ENCODE measurements at regions not wholly inside any gene's neighbourhood (a gene's known extent, or its start where the extent isn't known, plus 50 kb on each side); places are given as distances from the start of the nearest gene placed in this dataset.

DNA sequence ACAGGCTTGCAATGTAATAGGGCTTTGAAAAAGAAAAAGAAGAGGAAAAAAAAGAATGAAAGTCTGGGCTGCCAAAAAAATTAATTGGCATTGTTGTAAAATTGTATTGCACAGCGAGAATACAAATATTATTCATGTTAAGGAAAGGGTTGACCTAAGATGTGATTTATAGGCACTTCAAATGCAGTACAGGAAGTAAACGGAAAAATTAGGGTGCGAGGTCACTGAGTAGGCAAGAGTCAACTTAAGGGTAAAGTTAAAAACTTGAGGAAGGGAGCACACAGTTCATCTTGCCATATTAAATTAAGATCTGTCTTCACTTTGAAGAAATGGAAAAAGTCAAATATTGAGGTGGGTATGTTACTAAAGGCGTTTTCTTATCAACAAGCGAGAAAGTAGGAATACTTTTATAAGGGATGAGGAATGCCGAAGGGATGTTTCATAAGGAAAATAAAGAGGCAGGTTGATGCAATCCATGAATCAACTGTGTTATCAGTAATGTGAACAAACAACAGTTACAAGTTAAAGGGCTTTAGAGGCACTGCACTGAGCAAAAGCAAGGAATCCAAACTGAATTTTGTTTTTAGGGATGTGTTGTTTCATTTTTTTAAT, 123.0 kb downstream of the WT1 start:
- TF ChIP-seq GATAD2A (IDR thresholded peaks at IDR 0.05): no peak
- TF ChIP-seq, protein P1, sequence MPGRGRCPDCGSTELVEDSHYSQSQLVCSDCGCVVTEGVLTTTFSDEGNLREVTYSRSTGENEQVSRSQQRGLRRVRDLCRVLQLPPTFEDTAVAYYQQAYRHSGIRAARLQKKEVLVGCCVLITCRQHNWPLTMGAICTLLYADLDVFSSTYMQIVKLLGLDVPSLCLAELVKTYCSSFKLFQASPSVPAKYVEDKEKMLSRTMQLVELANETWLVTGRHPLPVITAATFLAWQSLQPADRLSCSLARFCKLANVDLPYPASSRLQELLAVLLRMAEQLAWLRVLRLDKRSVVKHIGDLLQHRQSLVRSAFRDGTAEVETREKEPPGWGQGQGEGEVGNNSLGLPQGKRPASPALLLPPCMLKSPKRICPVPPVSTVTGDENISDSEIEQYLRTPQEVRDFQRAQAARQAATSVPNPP (IDR thresholded peaks at IDR 0.05; ENCODE audit: borderline replicate concordance, insufficient read depth, insufficient read length): no peak
- no peak for TF ChIP-seq SP1 (CRISPR knock-in tag; IDR thresholded peaks at IDR 0.05)
- no peak for TF ChIP-seq TGIF2 (CRISPR knock-in tag; IDR thresholded peaks at IDR 0.05)
- TF ChIP-seq, protein P2, sequence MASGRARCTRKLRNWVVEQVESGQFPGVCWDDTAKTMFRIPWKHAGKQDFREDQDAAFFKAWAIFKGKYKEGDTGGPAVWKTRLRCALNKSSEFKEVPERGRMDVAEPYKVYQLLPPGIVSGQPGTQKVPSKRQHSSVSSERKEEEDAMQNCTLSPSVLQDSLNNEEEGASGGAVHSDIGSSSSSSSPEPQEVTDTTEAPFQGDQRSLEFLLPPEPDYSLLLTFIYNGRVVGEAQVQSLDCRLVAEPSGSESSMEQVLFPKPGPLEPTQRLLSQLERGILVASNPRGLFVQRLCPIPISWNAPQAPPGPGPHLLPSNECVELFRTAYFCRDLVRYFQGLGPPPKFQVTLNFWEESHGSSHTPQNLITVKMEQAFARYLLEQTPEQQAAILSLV (tag; IDR thresholded peaks at IDR 0.05): no peak
- TF ChIP-seq, protein P3, sequence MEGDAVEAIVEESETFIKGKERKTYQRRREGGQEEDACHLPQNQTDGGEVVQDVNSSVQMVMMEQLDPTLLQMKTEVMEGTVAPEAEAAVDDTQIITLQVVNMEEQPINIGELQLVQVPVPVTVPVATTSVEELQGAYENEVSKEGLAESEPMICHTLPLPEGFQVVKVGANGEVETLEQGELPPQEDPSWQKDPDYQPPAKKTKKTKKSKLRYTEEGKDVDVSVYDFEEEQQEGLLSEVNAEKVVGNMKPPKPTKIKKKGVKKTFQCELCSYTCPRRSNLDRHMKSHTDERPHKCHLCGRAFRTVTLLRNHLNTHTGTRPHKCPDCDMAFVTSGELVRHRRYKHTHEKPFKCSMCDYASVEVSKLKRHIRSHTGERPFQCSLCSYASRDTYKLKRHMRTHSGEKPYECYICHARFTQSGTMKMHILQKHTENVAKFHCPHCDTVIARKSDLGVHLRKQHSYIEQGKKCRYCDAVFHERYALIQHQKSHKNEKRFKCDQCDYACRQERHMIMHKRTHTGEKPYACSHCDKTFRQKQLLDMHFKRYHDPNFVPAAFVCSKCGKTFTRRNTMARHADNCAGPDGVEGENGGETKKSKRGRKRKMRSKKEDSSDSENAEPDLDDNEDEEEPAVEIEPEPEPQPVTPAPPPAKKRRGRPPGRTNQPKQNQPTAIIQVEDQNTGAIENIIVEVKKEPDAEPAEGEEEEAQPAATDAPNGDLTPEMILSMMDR (IDR thresholded peaks at IDR 0.05 in 2 of 3, conservative IDR thresholded peaks at IDR 0.05 in 1 of 3; ENCODE audit: insufficient read depth in 2 of 3, low read depth in 1 of 3, low read length in 3 of 3): no peak
- no peak for TF ChIP-seq FOXA3 (CRISPR knock-in tag; conservative IDR thresholded peaks at IDR 0.05 in 1 of 2, IDR thresholded peaks at IDR 0.05 in 1 of 2)
- TF ChIP-seq, protein P4, sequence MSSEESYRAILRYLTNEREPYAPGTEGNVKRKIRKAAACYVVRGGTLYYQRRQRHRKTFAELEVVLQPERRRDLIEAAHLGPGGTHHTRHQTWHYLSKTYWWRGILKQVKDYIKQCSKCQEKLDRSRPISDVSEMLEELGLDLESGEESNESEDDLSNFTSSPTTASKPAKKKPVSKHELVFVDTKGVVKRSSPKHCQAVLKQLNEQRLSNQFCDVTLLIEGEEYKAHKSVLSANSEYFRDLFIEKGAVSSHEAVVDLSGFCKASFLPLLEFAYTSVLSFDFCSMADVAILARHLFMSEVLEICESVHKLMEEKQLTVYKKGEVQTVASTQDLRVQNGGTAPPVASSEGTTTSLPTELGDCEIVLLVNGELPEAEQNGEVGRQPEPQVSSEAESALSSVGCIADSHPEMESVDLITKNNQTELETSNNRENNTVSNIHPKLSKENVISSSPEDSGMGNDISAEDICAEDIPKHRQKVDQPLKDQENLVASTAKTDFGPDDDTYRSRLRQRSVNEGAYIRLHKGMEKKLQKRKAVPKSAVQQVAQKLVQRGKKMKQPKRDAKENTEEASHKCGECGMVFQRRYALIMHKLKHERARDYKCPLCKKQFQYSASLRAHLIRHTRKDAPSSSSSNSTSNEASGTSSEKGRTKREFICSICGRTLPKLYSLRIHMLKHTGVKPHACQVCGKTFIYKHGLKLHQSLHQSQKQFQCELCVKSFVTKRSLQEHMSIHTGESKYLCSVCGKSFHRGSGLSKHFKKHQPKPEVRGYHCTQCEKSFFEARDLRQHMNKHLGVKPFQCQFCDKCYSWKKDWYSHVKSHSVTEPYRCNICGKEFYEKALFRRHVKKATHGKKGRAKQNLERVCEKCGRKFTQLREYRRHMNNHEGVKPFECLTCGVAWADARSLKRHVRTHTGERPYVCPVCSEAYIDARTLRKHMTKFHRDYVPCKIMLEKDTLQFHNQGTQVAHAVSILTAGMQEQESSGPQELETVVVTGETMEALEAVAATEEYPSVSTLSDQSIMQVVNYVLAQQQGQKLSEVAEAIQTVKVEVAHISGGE (CRISPR knock-in tag; IDR thresholded peaks at IDR 0.05): no peak
- TF ChIP-seq POLR2A (conservative IDR thresholded peaks at IDR 0.05): no peak
- TF ChIP-seq RAD21 (CRISPR knock-in tag; conservative IDR thresholded peaks at IDR 0.05 in 1 of 2, IDR thresholded peaks at IDR 0.05 in 1 of 2): no peak
- TF ChIP-seq, protein P5, sequence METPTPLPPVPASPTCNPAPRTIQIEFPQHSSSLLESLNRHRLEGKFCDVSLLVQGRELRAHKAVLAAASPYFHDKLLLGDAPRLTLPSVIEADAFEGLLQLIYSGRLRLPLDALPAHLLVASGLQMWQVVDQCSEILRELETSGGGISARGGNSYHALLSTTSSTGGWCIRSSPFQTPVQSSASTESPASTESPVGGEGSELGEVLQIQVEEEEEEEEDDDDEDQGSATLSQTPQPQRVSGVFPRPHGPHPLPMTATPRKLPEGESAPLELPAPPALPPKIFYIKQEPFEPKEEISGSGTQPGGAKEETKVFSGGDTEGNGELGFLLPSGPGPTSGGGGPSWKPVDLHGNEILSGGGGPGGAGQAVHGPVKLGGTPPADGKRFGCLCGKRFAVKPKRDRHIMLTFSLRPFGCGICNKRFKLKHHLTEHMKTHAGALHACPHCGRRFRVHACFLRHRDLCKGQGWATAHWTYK (CRISPR knock-in tag; IDR thresholded peaks at IDR 0.05): no peak
- no peak for TF ChIP-seq ZNF274 (IDR thresholded peaks at IDR 0.05; ENCODE audit: borderline replicate concordance, low read depth, low read length)
- TF ChIP-seq CREM (IDR thresholded peaks at IDR 0.05; ENCODE audit: low read depth): no peak

Data from K562 (cell line).